ENCODE measurements at regions not wholly inside any gene's neighbourhood (a gene's known extent, or its start where the extent isn't known, plus 50 kb on each side); places are given as distances from the start of the nearest gene placed in this dataset.
"Not testable (repeated sequence)": the region's sequence is repeated elsewhere in the genome, so short reads cannot be mapped to it uniquely, and the experiment has no call there.

DNA sequence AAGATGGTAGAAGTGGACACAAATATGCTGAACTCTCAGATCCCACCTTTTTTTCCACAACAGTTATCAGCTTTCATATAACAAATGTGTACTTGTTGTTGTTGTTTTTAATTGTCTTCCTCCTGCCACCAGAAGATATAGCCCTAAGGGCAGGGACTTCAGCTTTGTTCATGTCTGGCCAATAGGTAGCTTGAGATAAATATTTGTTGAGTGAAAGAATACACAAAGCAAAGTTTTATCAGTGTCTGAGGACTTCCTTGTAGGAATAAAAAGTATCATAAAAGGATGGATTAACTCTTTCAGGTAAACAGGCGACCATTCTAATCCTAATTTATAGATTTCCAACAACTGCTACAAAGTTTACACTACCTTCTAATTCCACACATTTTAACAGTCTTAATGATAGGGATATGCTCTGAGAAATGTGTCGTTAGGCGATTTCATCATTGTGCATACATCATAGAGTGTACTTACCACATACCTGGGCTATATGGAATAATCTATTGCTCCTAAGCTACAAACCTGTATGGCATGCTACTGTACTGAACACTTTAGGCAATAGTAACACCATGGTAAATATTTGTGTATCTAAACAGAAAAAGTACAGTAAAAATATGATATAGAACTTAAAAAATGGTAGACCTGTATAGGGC is 186.1 kb downstream of the ATOH1 start:
- DNase-seq (ENCODE audit: low spot score) = no peak

DNA sequence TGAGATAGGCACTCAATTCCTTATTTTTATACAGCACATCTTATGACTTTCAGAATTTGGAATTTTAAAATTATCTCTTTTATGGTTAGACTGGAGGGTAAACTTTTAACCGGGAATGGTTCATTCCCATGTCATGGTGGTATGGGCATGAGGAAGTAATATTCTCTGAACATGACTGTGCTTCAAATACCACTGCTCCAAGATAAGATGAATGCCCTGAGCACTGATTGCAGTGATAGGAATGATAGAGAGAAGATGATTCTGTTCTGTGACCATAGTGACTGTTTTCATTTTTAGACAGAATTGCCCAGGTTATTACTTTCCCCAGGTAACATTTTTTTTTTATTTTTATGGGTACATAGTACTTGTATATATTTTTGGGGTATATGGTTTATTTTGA is 187.4 kb downstream of the ATOH1 start:
- DNase-seq (ENCODE audit: low spot score) = no peak

- DNase-seq (ENCODE audit: low spot score) = no peak
Observed at GRCh38 chr4:94032754-94033153, 174.9 kb upstream of the SMARCAD1 start.

DNA sequence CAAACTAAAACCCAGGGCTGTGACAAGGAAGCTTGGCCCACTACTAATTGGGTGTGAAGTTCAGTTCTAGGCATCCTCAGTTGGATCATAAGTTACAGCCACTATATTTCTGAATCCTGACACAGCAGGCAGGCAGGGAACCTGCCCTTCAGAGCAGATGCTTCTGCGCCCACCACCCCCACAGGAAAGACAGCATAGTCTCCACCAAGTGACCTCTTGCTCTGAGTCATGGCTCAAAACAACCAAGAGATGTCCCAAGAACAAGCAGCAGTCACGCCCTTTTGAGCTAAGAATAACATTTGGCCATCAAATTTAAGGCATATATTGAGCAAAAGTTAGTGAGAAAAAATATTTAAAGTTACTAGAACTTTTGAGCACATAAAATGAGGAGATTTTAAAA is 170.7 kb upstream of the SMARCAD1 start:
- no peak for DNase-seq (ENCODE audit: low spot score)

GRCh38 chr4:94038195-94038594 is 169.5 kb upstream of the SMARCAD1 start:
- no peak for DNase-seq (ENCODE audit: low spot score)

- no peak for DNase-seq (ENCODE audit: low spot score)
Observed at GRCh38 chr4:94039226-94039625, 168.4 kb upstream of the SMARCAD1 start.

DNA sequence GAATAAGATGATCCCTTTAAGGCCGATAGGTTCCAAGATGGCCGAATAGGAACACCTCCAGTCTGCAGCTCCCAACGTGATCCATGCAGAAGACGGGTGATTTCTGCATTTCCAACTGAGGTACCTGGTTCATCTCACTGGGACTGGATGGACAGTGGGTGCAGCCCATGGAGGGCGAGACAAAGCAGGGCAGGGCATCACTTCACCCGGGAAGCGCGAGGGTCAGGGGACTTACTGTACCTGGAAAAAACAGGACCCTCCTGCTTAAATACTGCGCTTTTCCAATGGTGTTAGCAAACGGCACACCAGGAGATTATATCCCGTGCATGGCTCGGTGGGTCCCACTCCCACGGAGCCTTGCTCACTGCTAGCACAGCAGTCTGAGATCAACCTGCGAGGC is 163.2 kb upstream of the SMARCAD1 start:
- not testable (repeated sequence) for DNase-seq (ENCODE audit: low spot score)

GRCh38 chr4:94063084-94063483 is 144.6 kb upstream of the SMARCAD1 start:
- no peak for DNase-seq (ENCODE audit: low spot score)

DNA sequence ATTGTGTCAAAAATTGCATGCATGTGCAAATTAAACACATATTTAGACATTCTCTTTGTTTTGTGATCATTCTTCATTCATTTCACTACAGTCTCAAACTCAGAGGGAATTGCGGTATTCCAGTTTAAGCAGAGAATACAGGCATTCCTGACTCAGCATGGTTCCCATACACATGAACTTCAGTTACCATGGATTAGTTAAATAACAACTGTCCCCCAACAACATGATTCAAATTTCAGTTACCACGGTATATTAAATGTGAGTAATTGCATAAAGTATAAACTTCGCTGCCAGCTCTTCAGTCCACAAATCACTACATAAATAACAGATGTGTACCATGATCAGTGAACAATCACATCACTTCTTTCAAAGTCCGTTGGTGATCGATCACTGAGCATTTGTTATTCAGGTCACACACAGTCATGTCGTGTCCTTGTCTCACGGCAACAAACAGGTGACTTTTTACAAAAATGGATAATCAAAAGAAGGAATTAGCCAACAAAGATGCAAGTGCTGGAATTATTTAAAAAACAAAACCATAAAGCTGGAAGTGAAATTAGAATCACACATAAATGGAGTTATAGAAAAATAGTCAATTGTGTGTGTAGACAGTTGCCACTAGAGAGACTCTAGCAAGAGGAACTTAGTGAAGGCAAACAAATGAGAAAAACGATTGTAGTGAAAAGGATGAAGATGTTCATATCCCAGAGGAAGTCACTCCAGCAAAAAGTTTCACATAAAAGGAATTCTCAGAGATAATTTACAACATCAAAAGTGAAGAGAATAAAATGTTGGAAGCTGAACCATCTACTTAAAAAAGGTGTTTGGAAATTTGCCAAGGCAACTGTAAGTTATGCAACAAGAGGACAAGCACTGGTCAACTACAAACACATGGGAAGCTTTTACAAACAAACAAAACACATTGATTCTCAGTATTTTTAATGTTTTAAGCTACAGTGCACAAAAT is 138.6 kb upstream of the SMARCAD1 start:
- DNase-seq (ENCODE audit: low spot score) = no peak

GRCh38 chr4:94076498-94076897 is 131.2 kb upstream of the SMARCAD1 start:
- no peak for DNase-seq (ENCODE audit: low spot score)

GRCh38 chr4:94084155-94084554 is 123.5 kb upstream of the SMARCAD1 start:
- DNase-seq (ENCODE audit: low spot score) = no peak

DNA sequence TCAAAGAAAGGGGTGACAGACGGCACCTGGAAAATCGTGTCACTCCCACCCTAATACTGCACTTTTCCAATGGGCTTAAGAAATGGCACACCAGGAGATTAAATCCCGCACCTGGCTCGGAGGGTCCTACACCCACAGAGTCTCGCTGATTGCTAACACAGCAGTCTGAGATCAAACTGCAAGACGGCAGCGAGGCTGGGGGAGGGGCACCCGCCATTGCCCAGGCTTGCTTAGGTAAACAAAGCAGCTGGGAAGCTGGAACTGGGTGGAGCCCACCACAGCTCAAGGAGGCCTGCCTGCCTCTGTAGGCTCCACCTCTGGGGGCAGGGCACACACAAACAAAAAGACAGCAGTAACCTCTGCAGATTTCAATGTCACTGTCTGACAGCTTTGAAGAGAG is 108.5 kb upstream of the SMARCAD1 start:
- not testable (repeated sequence) for DNase-seq (ENCODE audit: low spot score)

GRCh38 chr4:94112644-94113043 is 95.0 kb upstream of the SMARCAD1 start:
- DNase-seq (ENCODE audit: low spot score) = no peak

GRCh38 chr4:94115687-94116086 is 92.0 kb upstream of the SMARCAD1 start:
- DNase-seq (ENCODE audit: low spot score) = no peak

DNA sequence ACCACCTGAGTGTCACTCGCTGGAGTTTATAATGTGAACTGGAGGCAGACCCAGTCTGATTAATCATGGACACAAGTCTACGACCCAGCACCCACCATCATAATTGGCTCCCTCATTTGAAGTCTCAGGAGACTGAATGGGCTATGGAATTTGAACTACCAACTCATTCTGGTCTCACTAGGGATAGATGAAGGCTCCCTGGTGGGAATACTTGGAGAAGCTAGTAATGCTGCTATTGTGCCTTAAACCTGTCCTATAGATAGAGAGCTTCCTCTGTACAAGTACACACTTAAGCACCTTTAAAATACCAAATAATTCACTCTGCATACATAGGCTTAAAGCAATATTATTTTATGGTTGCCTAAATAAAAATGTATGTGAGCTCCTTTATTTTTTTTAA is 90.8 kb upstream of the SMARCAD1 start:
- DNase-seq (ENCODE audit: low spot score) = no peak

GRCh38 chr4:94126669-94127068 is 81.0 kb upstream of the SMARCAD1 start:
- DNase-seq (ENCODE audit: low spot score) = no peak

- DNase-seq (ENCODE audit: low spot score) = peak; percentile 54
Observed at GRCh38 chr4:94127707-94128328, 79.8 kb upstream of the SMARCAD1 start.

GRCh38 chr4:94131212-94131611 is 76.5 kb upstream of the SMARCAD1 start:
- DNase-seq (ENCODE audit: low spot score) = no peak

- no peak for DNase-seq (ENCODE audit: low spot score)
Observed at GRCh38 chr4:94135701-94136100, 72.0 kb upstream of the SMARCAD1 start.

GRCh38 chr4:94139931-94140612 is 67.6 kb upstream of the SMARCAD1 start:
- DNase-seq (ENCODE audit: low spot score) = no peak

DNA sequence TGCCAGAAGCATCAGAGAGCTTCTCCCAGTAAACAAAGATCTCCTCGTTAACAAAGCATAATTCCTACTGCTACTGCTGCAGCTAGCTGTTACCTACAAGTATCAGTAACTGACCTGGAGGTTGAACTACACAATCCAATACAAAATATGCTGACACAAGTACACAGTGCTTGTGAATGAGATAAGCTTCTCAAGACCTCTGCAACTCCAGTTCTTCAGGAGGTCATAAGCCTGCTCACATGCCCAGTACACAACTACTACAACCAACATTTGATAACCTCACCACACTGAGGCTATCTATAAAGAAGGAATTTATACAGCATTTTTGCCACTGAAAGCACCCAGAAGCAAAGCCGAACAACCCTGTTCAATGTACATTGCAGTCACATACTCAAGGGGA is 66.7 kb upstream of the SMARCAD1 start:
- DNase-seq (ENCODE audit: low spot score) = no peak

DNA sequence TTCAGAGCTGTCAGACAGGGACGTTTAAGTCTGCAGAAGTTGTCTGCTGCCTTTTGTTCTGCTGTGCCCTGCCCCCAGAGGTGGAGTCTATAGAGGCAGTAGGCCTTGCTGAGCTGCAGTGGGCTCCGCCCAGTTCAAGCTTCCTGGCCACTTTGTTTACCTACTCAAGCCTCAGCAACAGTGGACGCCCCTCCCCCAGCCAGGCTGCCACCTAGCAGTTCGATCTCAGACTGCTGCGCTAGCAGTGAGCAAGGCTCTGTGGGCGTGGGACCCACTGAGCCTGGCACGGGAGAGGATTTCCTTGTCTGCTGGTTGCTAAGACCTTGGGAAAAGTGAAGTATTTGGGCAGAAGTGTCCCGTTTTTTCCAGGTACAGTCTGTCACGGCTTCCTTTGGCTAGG is 59.6 kb upstream of the SMARCAD1 start:
- peak; percentile 3 for DNase-seq (ENCODE audit: low spot score)

Data from SW480 (cell line).